IMR-90 (cell line): ENCODE measurements at regions not wholly inside any gene's neighbourhood (a gene's known extent, or its start where the extent isn't known, plus 50 kb on each side); places are given as distances from the start of the nearest gene placed in this dataset.

Experiments used
- ATAC-seq: fragments of 200-7000 bp; cut with Tn5 transposase; 2 replicates; pipeline ENCODE4 v1.9.1; 2020; ENCODE audit warnings: low read depth, mild to moderate bottlenecking, moderate library complexity
- BruUV-seq: library from RNA; stranded (reverse); fragments of 400-500 nt; replicated peaks from 2 replicates; lab custom pipeline; 2021; lab: Mats Ljungman, UMichigan
- CTCF ChIA-PET: fragments of 300-600 bp; formaldehyde crosslinking; extraction: SDS; loops from one replicate; lab custom pipeline; 2021; ENCODE audit warnings: antibody characterized with exemption; lab: Yijun Ruan, JAX
- POLR2A ChIA-PET: fragments of 300-600 bp; sonication (Branson Sonifier 250); formaldehyde crosslinking; loops from one replicate; lab custom pipeline; 2022; ENCODE audit warnings: antibody characterized with exemption; ENCODE audit not compliant: unreplicated experiment; lab: Charles Lee
- DNase-seq: peaks from one replicate; pipeline ENCODE4 v3.0.0; 2013
- H2AFZ ChIP-seq: replicated peaks from 2 replicates; pipeline ENCODE3; 2013; ENCODE audit warnings: low read length, mild to moderate bottlenecking; ENCODE audit not compliant: poor library complexity
- H2AK5ac ChIP-seq: 2 replicates; pipeline ENCODE4 v1.6.1; 2013; ENCODE audit warnings: low read depth, low read length, inconsistent platforms
- H2AK9ac ChIP-seq: replicated peaks from 2 replicates; pipeline ENCODE3; 2013; ENCODE audit warnings: mild to moderate bottlenecking, low read depth, low read length, moderate library complexity; ENCODE audit not compliant: poor library complexity
- H2BK120ac ChIP-seq: 2 replicates; pipeline ENCODE4 v1.6.1; 2013; ENCODE audit warnings: low read depth, low read length, inconsistent platforms
- H2BK15ac ChIP-seq: 3 replicates; pipeline ENCODE4 v1.6.1; 2013; ENCODE audit warnings: low read depth, low read length, inconsistent platforms
- H2BK20ac ChIP-seq: 2 replicates; pipeline ENCODE4 v1.6.1; 2013; ENCODE audit warnings: low read depth, mild to moderate bottlenecking, inconsistent platforms, low read length, moderate library complexity
- H2BK5ac ChIP-seq: 2 replicates; pipeline ENCODE4 v1.6.1; 2013; ENCODE audit warnings: mild to moderate bottlenecking, low read depth, low read length, inconsistent platforms; ENCODE audit not compliant: poor library complexity, severe bottlenecking
- H3K14ac ChIP-seq: replicated peaks from 2 replicates; pipeline ENCODE4 v1.6.1; 2013; ENCODE audit warnings: low read depth, low read length, inconsistent platforms
- H3K18ac ChIP-seq: 2 replicates; pipeline ENCODE4 v1.6.1; 2013; ENCODE audit warnings: low read depth, low read length, control low read depth
- H3K23ac ChIP-seq: 2 replicates; pipeline ENCODE4 v1.6.1; 2013; ENCODE audit warnings: low read depth, low read length, inconsistent platforms
- H3K27ac ChIP-seq: 2 replicates; pipeline ENCODE4 v1.5.1; 2013; ENCODE audit warnings: mild to moderate bottlenecking, control low read depth, low read length; ENCODE audit not compliant: insufficient read depth
- H3K27me3 ChIP-seq: 2 replicates; pipeline ENCODE4 v1.6.1; 2013; ENCODE audit warnings: low read length; ENCODE audit not compliant: control insufficient read depth, insufficient read depth
- H3K36me3 ChIP-seq: 2 replicates; pipeline ENCODE4 v1.6.1; 2013; ENCODE audit warnings: low read length, mixed read lengths; ENCODE audit not compliant: control insufficient read depth, insufficient read depth
- H3K4ac ChIP-seq: 2 replicates; pipeline ENCODE4 v1.6.1; 2013; ENCODE audit warnings: low read depth, low read length, inconsistent platforms
- H3K4me1 ChIP-seq: 2 replicates; pipeline ENCODE4 v1.6.1; 2013; ENCODE audit warnings: low read length, mixed read lengths; ENCODE audit not compliant: control insufficient read depth, insufficient read depth
- H3K4me2 ChIP-seq: 2 replicates; pipeline ENCODE4 v1.6.1; 2013; ENCODE audit warnings: low read depth, mild to moderate bottlenecking, control low read depth, low read length, moderate library complexity
- H3K4me3 ChIP-seq: 2 replicates; pipeline ENCODE4 v1.5.1; 2013; ENCODE audit warnings: low read depth, mild to moderate bottlenecking, control low read depth, low read length, moderate library complexity; ENCODE audit not compliant: insufficient read depth
- H3K56ac ChIP-seq: 2 replicates; pipeline ENCODE4 v1.6.1; 2013; ENCODE audit warnings: low read length, inconsistent platforms; ENCODE audit not compliant: insufficient read depth; ENCODE audit errors: extremely low read depth
- H3K79me1 ChIP-seq, 2 experiments: 2 replicates each; pipeline ENCODE4 v1.6.1; 2013; ENCODE audit warnings: low read length in 2 of 2, inconsistent platforms in 1 of 2, low read depth in 1 of 2
- H3K9ac ChIP-seq: 2 replicates; pipeline ENCODE4 v1.6.1; 2013; ENCODE audit warnings: low read depth, low read length, control low read depth
- H3K9me1 ChIP-seq: 2 replicates; pipeline ENCODE4 v1.6.1; 2013; ENCODE audit warnings: low read length, inconsistent platforms; ENCODE audit not compliant: insufficient read depth
- H3K9me3 ChIP-seq: 2 replicates; pipeline ENCODE4 v1.6.1; 2013; ENCODE audit warnings: low read length; ENCODE audit not compliant: control insufficient read depth, insufficient read depth
- H4K20me1 ChIP-seq: 2 replicates; pipeline ENCODE4 v1.6.1; 2013; ENCODE audit warnings: low read length, inconsistent platforms; ENCODE audit not compliant: insufficient read depth
- H4K5ac ChIP-seq: 2 replicates; pipeline ENCODE4 v1.6.1; 2013; ENCODE audit warnings: mild to moderate bottlenecking, low read depth, low read length, control low read depth
- H4K8ac ChIP-seq, 2 experiments: 2 replicates each; pipeline ENCODE4 v1.6.1; 2013; ENCODE audit warnings: low read depth in 2 of 2, low read length in 2 of 2, control low read depth in 1 of 2, inconsistent platforms in 1 of 2
- H4K91ac ChIP-seq: 2 replicates; pipeline ENCODE4 v1.6.1; 2013; ENCODE audit warnings: low read depth, low read length, inconsistent platforms; ENCODE audit not compliant: insufficient read depth
- BHLHE40 ChIP-seq: fragments of 150-350 bp; IDR thresholded peaks from 2 replicates; pipeline ENCODE4 v1.6.1; 2016; ENCODE audit warnings: mild to moderate bottlenecking, low read depth, low read length
- CEBPB ChIP-seq: IDR thresholded peaks from 2 replicates; pipeline ENCODE4 v1.6.1; 2012; ENCODE audit warnings: low read depth, low read length, improper control_type of control experiment
- CHD1 ChIP-seq: IDR thresholded peaks from 2 replicates; pipeline ENCODE4 v1.6.1; 2012; ENCODE audit warnings: low read depth, low read length, improper control_type of control experiment
- ELK1 ChIP-seq: fragments of 150-350 bp; IDR thresholded peaks from 2 replicates; pipeline ENCODE4 v1.6.1; 2016; ENCODE audit warnings: low read depth, mild to moderate bottlenecking, low read length, moderate library complexity, borderline replicate concordance
- FOS ChIP-seq: fragments of 150-350 bp; IDR thresholded peaks from 2 replicates; pipeline ENCODE4 v1.6.1; 2016; ENCODE audit warnings: low read depth, low read length
- MAZ ChIP-seq: IDR thresholded peaks from 2 replicates; pipeline ENCODE4 v1.6.1; 2012; ENCODE audit warnings: low read depth, mild to moderate bottlenecking, low read length, improper control_type of control experiment, moderate library complexity, borderline replicate concordance
- MXI1 ChIP-seq: IDR thresholded peaks from 2 replicates; pipeline ENCODE4 v1.6.1; 2012; ENCODE audit warnings: low read depth, mild to moderate bottlenecking, low read length, moderate library complexity, borderline replicate concordance
- NFE2L2 ChIP-seq: fragments of 150-350 bp; IDR thresholded peaks from 2 replicates; pipeline ENCODE4 v1.6.1; 2016; ENCODE audit warnings: low read depth, mild to moderate bottlenecking, low read length
- POLR2A ChIP-seq: IDR thresholded peaks from 2 replicates; pipeline ENCODE4 v1.6.1; 2012; ENCODE audit warnings: mild to moderate bottlenecking, low read depth, low read length
- RAD21 ChIP-seq: IDR thresholded peaks from 2 replicates; pipeline ENCODE4 v1.6.1; 2012; ENCODE audit warnings: low read length, improper control_type of control experiment
- RCOR1 ChIP-seq: IDR thresholded peaks from 2 replicates; pipeline ENCODE4 v1.6.1; 2012; ENCODE audit warnings: mild to moderate bottlenecking, low read length, improper control_type of control experiment; ENCODE audit not compliant: insufficient replicate concordance
- RFX5 ChIP-seq: IDR thresholded peaks from 2 replicates; pipeline ENCODE4 v1.8.0; 2012; ENCODE audit warnings: low read depth, mild to moderate bottlenecking, low read length, moderate library complexity
- SMC3 ChIP-seq: fragments of 150-350 bp; IDR thresholded peaks from 2 replicates; pipeline ENCODE4 v1.6.1; 2016; ENCODE audit warnings: low read depth, mild to moderate bottlenecking, antibody characterized with exemption, low read length, moderate library complexity
- USF2 ChIP-seq: fragments of 150-350 bp; IDR thresholded peaks from 2 replicates; pipeline ENCODE4 v1.6.1; 2017; ENCODE audit warnings: mild to moderate bottlenecking, antibody characterized with exemption, low read length, low read depth
- WGBS, 2 experiments: methylation state at CpG; one replicate each; pipeline versions ENCODE4 v1.1.5 to v1.1.7; 2013; ENCODE audit warnings: missing lambda C conversion rate in 2 of 2; ENCODE audit not compliant: insufficient read length in 1 of 2; ENCODE audit errors: extremely low coverage in 2 of 2; 5-methylcytosine and 5-hydroxymethylcytosine counted together
- dilution Hi-C: fragments of 300-500 bp; cut with HindIII; formaldehyde crosslinking; loops from one replicate; pipeline ENCODE4 v1.14.3; 2018; ENCODE audit warnings: low sequenced_read_pairs; ENCODE audit not compliant: unreplicated experiment
- in situ Hi-C: fragments of 300-500 bp; cut with MboI; formaldehyde crosslinking; loops from 3 replicates; pipeline ENCODE4 v1.14.3; 2019; ENCODE audit warnings: low sequenced_read_pairs, inconsistent platforms, mixed read lengths
- intact Hi-C: fragments of 100-400 bp; cut with micrococcal nuclease; formaldehyde crosslinking; loops from 2 replicates; pipeline ENCODE4 v1.10.0; 2022

DNA sequence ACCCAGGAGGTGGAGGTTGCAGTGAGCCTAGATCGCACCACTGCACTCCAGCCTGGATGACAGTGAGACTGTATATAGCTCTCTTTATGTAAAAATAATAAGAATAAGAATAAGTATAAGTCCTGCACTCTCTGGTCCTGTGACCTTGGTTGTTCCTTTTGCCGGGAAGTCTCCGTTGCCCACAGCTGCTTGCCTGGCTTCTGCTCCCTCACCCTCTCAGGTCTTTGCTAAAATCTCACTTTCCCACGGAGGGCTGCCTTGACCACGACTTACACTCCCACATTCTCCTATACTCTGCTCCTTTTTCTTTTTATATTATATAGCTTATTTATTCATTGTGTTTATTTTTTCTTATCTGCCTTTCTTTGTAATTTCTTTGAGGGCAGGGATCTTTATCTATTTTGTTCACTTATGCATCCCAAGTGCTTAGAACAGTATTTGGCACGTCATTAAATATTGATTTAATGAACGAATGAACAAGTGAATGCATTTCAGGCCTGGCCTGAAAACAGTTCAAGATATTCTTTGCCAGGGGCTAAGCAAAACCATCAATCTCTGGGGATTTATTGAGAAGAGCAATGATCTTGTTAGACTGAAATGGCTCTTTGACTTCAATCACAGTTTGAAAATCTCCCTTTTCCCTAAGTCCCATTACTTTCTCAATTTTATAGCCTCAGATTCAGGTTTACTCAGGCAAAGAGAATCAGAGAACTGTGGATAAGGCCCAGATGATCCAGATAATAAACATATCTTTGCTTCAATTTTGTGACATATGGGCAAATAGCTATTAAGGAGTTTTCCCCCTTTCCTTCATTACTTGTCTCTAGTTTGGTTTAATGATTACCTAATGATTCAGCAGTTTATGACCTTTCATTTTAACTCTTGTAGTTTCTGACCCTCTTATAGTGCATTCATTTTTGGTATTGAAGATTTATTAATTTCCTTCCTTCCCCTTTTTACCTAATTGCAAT lies 60.8 kb upstream of the TMC1 start (continued):
- no peak for TF ChIP-seq RFX5
- TF ChIP-seq MXI1, result no peak

DNA sequence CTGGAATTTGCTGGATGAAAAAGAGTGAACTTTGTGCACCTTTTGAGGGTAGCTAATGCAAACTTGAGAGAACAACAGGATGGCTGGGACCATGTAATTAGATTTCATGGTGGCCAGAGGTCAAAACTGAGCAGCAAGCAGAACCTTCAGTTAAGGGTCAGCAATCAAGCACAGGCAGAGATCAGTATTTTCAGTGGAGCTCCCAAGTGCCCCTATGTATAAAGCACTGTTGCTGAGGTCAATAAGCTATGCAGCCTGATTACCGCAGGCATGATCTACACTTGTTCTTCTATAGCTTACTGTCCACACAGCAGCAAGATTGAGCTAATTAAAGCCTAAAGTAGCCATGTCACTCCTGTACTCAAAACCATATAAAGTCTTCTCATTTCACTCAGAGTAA lies 62.1 kb upstream of the TMC1 start:
- Histone ChIP-seq H2AK5ac (peak overlapping the region; percentile 30; the same call in 1 of the 2 replicates), H2BK15ac (peak overlapping the region; percentile 74; the same call in 1 of the 3 replicates), H4K20me1 (no peaks in the 10 kb centered on the region), H3K4ac (peak overlapping the region; percentile 31; the same call in 1 of the 2 replicates), H3K56ac (no peak overlapping the region), H3K23ac (no peak overlapping the region), H3K9ac (no peak overlapping the region), H4K8ac (no peak overlapping the region), H4K5ac (no peak overlapping the region), H3K4me3 (no peak overlapping the region), H3K4me1 (0 out of 2 replicates have a peak, but pooled peaks cover 2% of the 10 kb centered on the region), H3K14ac (no peak overlapping the region), H2BK5ac (no peak overlapping the region), H3K36me3 (no peaks in the 10 kb centered on the region), H3K9me1 (no peaks in the 10 kb centered on the region), H4K91ac (no peak overlapping the region), H2AK9ac (no peak overlapping the region), H3K4me2 (no peak overlapping the region), H3K9me3 (no peaks in the 10 kb centered on the region), H3K27ac (no peak overlapping the region), H2AFZ (no peak overlapping the region), H3K79me1 (no peaks in the 10 kb centered on the region), H2BK120ac (peak overlapping the region; percentile 19; the same call in 1 of the 2 replicates), H2BK20ac (no peak overlapping the region), H3K18ac (no peak overlapping the region; the same call in 1 of the 2 replicates), H3K27me3 (no peaks in the 10 kb centered on the region)
- CTCF ChIA-PET, result interaction anchor here (1.6 kb wide), 1 partner anchor 126 kb away, joined by 3 read pairs; no protein-coding TSS in a partner anchor
- in situ Hi-C loops (no loop called here), intact Hi-C loops (no loop called here), dilution Hi-C loops (no loop called here)
- 88% methylated on average over 1 of the region's 1 CpG; no CpG with 5 or more reads in 1 of the 2 experiments for WGBS, 2 experiments
- ATAC-seq, result no peak
- BruUV-seq, result no TSS peak
- POLR2A ChIA-PET, result no interaction called here
- no peak for DNase-seq
- TF ChIP-seq CEBPB (no peak), POLR2A (no peak), RCOR1 (no peak), MAZ (no peak), SMC3 (no peak), USF2 (no peak), MXI1 (no peak), FOS (no peak), ELK1 (no peak), NFE2L2 (no peak), CHD1 (no peak), BHLHE40 (no peak), RAD21 (no peak)
